ENCODE measurements at regions not wholly inside any gene's neighbourhood (a gene's known extent, or its start where the extent isn't known, plus 50 kb on each side); places are given as distances from the start of the nearest gene placed in this dataset.

DNA sequence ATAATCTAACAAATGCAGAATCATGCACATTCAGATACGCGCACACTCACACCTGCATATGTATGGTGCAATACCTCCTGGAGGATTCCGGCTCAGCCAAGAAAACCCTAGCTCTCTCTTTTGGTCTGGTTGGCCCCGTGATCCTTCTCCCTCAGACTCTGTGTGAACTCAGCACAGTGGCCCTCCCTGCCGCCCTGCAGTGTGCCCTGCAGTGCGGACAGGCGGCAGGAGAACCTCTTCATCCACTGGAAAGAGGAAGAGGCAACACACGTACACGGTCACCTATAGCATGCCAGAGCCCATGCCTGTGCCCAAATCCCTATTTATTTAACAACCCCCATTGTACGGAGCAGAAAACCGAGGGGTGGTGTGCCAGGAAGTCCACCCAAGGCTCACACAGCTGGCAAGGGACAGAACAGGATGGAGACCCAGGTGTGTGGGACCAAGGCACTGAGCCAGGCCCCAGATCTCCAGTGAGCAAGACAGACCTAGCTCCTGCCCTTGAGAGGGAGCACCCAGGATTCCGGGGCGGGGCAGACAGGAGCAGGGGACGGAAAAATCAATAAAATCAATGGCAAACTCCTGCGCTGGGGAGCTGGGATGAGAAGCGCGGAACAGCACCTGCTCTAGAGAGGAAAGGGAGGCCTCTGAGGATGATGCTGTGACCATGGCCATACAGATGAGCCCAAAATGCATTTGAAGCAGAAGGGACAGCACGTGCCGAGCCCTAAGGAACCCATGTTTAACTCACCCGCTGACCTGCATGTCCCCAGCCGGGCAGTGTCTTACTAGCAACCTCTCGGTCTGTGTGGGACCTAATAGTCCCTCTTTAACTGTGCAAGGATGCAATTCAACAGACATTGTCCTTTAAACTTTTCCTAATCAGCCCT lies 54.7 kb upstream of the CIBAR2 start:
- Histone ChIP-seq H3K4me3 (ENCODE audit: low read length, poor library complexity, severe bottlenecking) (no peak overlapping the region), H3K9me3 (ENCODE audit: insufficient read depth, low read depth, low read length) (no peaks in the 10 kb centered on the region), H3K79me2 (ENCODE audit: insufficient read depth, low read length) (no peaks in the 10 kb centered on the region)

DNA sequence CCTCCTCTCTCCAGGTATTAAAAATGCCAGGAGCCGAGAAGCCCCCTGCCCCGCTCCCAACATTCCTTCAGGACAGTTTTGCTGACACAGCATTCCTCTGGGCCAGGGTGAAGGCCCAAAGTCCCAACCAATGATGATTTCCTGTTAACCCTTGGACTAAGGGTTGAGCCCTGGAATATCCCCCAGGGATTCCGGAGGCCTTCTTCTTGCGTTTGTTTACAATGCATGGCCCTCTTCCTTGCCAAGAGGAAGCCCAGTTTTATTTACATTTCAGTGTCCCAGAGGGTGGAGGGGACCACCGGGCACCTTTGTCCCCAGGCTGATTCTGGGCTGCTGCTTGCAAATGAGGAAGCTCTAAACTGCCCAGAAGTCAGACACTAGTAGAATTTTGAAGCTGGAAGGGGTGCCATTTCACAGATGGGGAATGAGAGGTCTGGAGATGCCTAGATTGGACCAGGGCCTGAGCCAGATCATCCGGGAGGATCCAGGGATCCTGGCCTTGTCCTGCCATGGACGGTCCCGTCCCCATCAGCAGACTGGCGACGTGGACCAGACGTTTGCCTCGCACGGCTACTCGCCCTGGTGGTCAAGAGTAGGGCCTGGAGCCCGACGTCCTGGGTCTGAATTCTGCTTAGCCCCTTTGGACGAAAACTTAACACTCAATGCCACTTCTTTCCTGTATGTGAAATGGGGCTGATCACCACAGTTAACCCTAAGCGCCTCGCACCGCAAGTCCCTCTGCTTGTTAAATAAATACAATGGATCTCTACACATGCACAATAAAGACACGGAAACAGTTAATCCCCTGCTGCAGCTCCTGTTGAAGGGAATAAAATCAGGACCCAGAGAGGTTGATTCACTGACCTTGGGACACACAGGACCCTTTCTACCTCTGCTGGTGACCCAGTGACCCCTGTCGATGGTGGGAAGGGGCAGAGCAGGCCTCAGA lies 55.6 kb upstream of the CIBAR2 start:
- no peaks in the 10 kb centered on the region for H3K79me2 ChIP-seq (ENCODE audit: insufficient read depth, low read length)
- H2AFZ ChIP-seq (ENCODE audit: low read length): no peak overlapping the region
- no peak overlapping the region for H3K4me2 ChIP-seq (ENCODE audit: low read depth, low read length, poor library complexity, severe bottlenecking)
- no peak overlapping the region for H3K9ac ChIP-seq (ENCODE audit: low read depth, low read length, poor library complexity, severe bottlenecking)
- no peaks in the 10 kb centered on the region for H3F3A ChIP-seq (ENCODE audit: low read depth)
- no peaks in the 10 kb centered on the region for H3K4me1 ChIP-seq (ENCODE audit: insufficient read depth, low read length, poor library complexity, severe bottlenecking)
- no peaks in the 10 kb centered on the region for H3K9me3 ChIP-seq (ENCODE audit: insufficient read depth, low read depth, low read length)
- TF ChIP-seq EZH2phosphoT487 (IDR thresholded peaks at IDR 0.05; ENCODE audit: borderline replicate concordance): no peak
- TF ChIP-seq, protein P1, sequence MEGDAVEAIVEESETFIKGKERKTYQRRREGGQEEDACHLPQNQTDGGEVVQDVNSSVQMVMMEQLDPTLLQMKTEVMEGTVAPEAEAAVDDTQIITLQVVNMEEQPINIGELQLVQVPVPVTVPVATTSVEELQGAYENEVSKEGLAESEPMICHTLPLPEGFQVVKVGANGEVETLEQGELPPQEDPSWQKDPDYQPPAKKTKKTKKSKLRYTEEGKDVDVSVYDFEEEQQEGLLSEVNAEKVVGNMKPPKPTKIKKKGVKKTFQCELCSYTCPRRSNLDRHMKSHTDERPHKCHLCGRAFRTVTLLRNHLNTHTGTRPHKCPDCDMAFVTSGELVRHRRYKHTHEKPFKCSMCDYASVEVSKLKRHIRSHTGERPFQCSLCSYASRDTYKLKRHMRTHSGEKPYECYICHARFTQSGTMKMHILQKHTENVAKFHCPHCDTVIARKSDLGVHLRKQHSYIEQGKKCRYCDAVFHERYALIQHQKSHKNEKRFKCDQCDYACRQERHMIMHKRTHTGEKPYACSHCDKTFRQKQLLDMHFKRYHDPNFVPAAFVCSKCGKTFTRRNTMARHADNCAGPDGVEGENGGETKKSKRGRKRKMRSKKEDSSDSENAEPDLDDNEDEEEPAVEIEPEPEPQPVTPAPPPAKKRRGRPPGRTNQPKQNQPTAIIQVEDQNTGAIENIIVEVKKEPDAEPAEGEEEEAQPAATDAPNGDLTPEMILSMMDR (conservative IDR thresholded peaks at IDR 0.05; ENCODE audit: low read length): no peak
- no peaks in the 10 kb centered on the region for H3K27me3 ChIP-seq (ENCODE audit: insufficient read depth, low read length, poor library complexity, severe bottlenecking)
- no peaks in the 10 kb centered on the region for H3K36me3 ChIP-seq (ENCODE audit: insufficient read depth, low read length)
- H3K4me3 ChIP-seq (ENCODE audit: low read length, poor library complexity, severe bottlenecking): no peak overlapping the region
- H4K20me1 ChIP-seq (ENCODE audit: insufficient read depth, low read length, poor library complexity, severe bottlenecking): no peaks in the 10 kb centered on the region
- no peaks in the 10 kb centered on the region for H3K9me2 ChIP-seq (replicated peaks; ENCODE audit: low read depth, low read length)

More for the DNA sequence above, 54.7 kb upstream of the CIBAR2 start:
- Histone ChIP-seq H2AFZ (ENCODE audit: low read length) (no peak overlapping the region), H3K9me2 (replicated peaks; ENCODE audit: low read depth, low read length) (no peaks in the 10 kb centered on the region), H3K9ac (ENCODE audit: low read depth, low read length, poor library complexity, severe bottlenecking) (no peak overlapping the region), H3K27me3 (ENCODE audit: insufficient read depth, low read length, poor library complexity, severe bottlenecking) (no peaks in the 10 kb centered on the region), H3K4me2 (ENCODE audit: low read depth, low read length, poor library complexity, severe bottlenecking) (no peak overlapping the region), H3F3A (ENCODE audit: low read depth) (no peaks in the 10 kb centered on the region), H3K36me3 (ENCODE audit: insufficient read depth, low read length) (no peaks in the 10 kb centered on the region), H4K20me1 (ENCODE audit: insufficient read depth, low read length, poor library complexity, severe bottlenecking) (no peaks in the 10 kb centered on the region), H3K4me1 (ENCODE audit: insufficient read depth, low read length, poor library complexity, severe bottlenecking) (no peaks in the 10 kb centered on the region)
- TF ChIP-seq, protein P1 (conservative IDR thresholded peaks at IDR 0.05; ENCODE audit: low read length): no peak
- TF ChIP-seq EZH2phosphoT487 (IDR thresholded peaks at IDR 0.05; ENCODE audit: borderline replicate concordance): no peak

GRCh38 chr16:85168732-85169256 lies 56.5 kb upstream of the CIBAR2 start:
- Histone ChIP-seq H3K4me1 (ENCODE audit: insufficient read depth, low read length, poor library complexity, severe bottlenecking) (no peaks in the 10 kb centered on the region), H3K27me3 (ENCODE audit: insufficient read depth, low read length, poor library complexity, severe bottlenecking) (no peaks in the 10 kb centered on the region), H3K4me2 (ENCODE audit: low read depth, low read length, poor library complexity, severe bottlenecking) (no peak overlapping the region), H3F3A (ENCODE audit: low read depth) (no peaks in the 10 kb centered on the region), H3K9ac (ENCODE audit: low read depth, low read length, poor library complexity, severe bottlenecking) (no peak overlapping the region), H3K36me3 (ENCODE audit: insufficient read depth, low read length) (no peaks in the 10 kb centered on the region), H2AFZ (ENCODE audit: low read length) (no peak overlapping the region), H4K20me1 (ENCODE audit: insufficient read depth, low read length, poor library complexity, severe bottlenecking) (no peaks in the 10 kb centered on the region), H3K79me2 (ENCODE audit: insufficient read depth, low read length) (no peaks in the 10 kb centered on the region), H3K9me3 (ENCODE audit: insufficient read depth, low read depth, low read length) (no peaks in the 10 kb centered on the region), H3K9me2 (replicated peaks; ENCODE audit: low read depth, low read length) (no peaks in the 10 kb centered on the region), H3K4me3 (ENCODE audit: low read length, poor library complexity, severe bottlenecking) (no peak overlapping the region)
- TF ChIP-seq, protein P1 (conservative IDR thresholded peaks at IDR 0.05; ENCODE audit: low read length): no peak
- no peak for TF ChIP-seq EZH2phosphoT487 (IDR thresholded peaks at IDR 0.05; ENCODE audit: borderline replicate concordance)

Measured in Loucy (cell line).